K562 (cell line): ENCODE measurements at regions not wholly inside any gene's neighbourhood (a gene's known extent, or its start where the extent isn't known, plus 50 kb on each side); places are given as distances from the start of the nearest gene placed in this dataset.

Experiments used
- CTCF ChIP-seq, 3 experiments: IDR thresholded peaks in 2 of 3; conservative IDR thresholded peaks in 1 of 3; 2 replicates each; pipeline ENCODE4 v1.5.1; 2011 to 2012; ENCODE audit warnings: low read length in 3 of 3, mild to moderate bottlenecking in 3 of 3, control low read depth in 2 of 3, improper control_type of control experiment in 1 of 3, inconsistent platforms in 1 of 3, low read depth in 1 of 3, mixed read lengths in 1 of 3, moderate library complexity in 1 of 3; ENCODE audit not compliant: insufficient read depth in 2 of 3
- THRB ChIP-seq: fragments of 450-650 bp; formaldehyde crosslinking; conservative IDR thresholded peaks from 2 replicates; pipeline ENCODE4 v1.4.0; 2022; ENCODE audit warnings: mild to moderate bottlenecking, missing genetic modification characterization

GRCh38 chr14:35220027-35220676 lies 72.0 kb upstream of the PSMA6 start:
- TF ChIP-seq THRB (CRISPR knock-in tag) (no peak), CTCF (IDR thresholded peaks at IDR 0.05 in 2 of 3, conservative IDR thresholded peaks at IDR 0.05 in 1 of 3; ENCODE audit: insufficient read depth in 2 of 3, low read depth in 1 of 3, low read length in 3 of 3) (no peak)
